Calu3 (cell line): ENCODE measurements at regions not wholly inside any gene's neighbourhood (a gene's known extent, or its start where the extent isn't known, plus 50 kb on each side); places are given as distances from the start of the nearest gene placed in this dataset.

Experiments used
- BruUV-seq: library from RNA; stranded (reverse); fragments of 400-500 nt; replicated peaks from 2 replicates; lab custom pipeline; 2021; lab: Mats Ljungman, UMichigan
- CTCF ChIA-PET: fragments of 300-600 bp; sonication (Branson Sonifier 250); formaldehyde crosslinking; loops from one replicate; lab custom pipeline; 2022; ENCODE audit warnings: antibody characterized with exemption; lab: Charles Lee
- DNase-seq: peaks from one replicate; pipeline ENCODE4 v3.0.0; 2022
- H3K27ac Mint-ChIP-seq: one replicate; pipeline ENCODE4 v1.8.0; 2022; ENCODE audit warnings: mixed read lengths; ENCODE audit not compliant: unreplicated experiment
- H3K27me3 Mint-ChIP-seq: one replicate; pipeline ENCODE4 v1.8.0; 2022; ENCODE audit warnings: mixed read lengths; ENCODE audit not compliant: unreplicated experiment
- H3K36me3 Mint-ChIP-seq: one replicate; pipeline ENCODE4 v1.8.0; 2022; ENCODE audit warnings: mild to moderate bottlenecking, moderate library complexity, mixed read lengths; ENCODE audit not compliant: insufficient read depth, unreplicated experiment
- H3K4me1 Mint-ChIP-seq: one replicate; pipeline ENCODE4 v1.8.0; 2022; ENCODE audit warnings: mild to moderate bottlenecking, low read depth, mixed read lengths; ENCODE audit not compliant: unreplicated experiment
- H3K4me3 Mint-ChIP-seq: one replicate; pipeline ENCODE4 v1.8.0; 2022; ENCODE audit warnings: mild to moderate bottlenecking, low read depth, moderate library complexity, mixed read lengths; ENCODE audit not compliant: unreplicated experiment
- H3K9me3 Mint-ChIP-seq: one replicate; pipeline ENCODE4 v1.8.0; 2022; ENCODE audit warnings: low read depth, mixed read lengths; ENCODE audit not compliant: unreplicated experiment
- CTCF ChIP-seq: fragments of 200-600 bp; IDR thresholded peaks from one replicate; pipeline ENCODE4 v1.8.0; 2022; ENCODE audit warnings: antibody characterized with exemption; ENCODE audit not compliant: unreplicated experiment
- intact Hi-C: fragments of 100-400 bp; cut with micrococcal nuclease; formaldehyde crosslinking; loops from one replicate; pipeline ENCODE4 v1.10.0; 2022; ENCODE audit not compliant: unreplicated experiment

DNA sequence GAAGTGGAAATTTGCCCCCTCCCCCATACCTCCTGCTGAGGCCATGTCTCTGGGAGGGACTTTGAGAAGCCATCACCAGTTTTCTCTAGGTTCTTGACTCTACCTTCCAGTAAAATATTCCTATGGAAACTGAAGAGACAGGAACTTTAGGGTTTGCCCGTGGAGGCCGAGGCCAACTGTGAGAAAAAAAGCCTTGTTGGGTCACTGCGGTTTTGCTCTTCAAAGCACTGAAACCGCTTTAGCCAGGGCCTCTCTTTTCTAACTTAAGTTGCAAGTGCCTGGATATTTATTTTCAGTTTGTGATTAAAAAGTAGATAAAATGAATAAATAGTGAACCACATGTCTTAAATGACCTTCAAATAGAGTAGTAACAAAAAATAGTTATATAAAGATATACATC, 159.7 kb upstream of the TSC22D1 start:
- intact Hi-C loops: no loop called here
- Mint-ChIP-seq H3K36me3 (no peaks in the 10 kb centered on the region), H3K9me3 (no peaks in the 10 kb centered on the region), H3K27me3 (no peaks in the 10 kb centered on the region), H3K27ac (no peak overlapping the region), H3K4me3 (no peak overlapping the region), H3K4me1 (peaks cover 31% of the 10 kb centered on the region)
- no peak for TF ChIP-seq CTCF
- CTCF ChIA-PET: no interaction called here
- DNase-seq: no peak
- BruUV-seq: no TSS peak

- no TSS peak for BruUV-seq
- TF ChIP-seq CTCF: no peak
- H3K9me3 Mint-ChIP-seq: no peaks in the 10 kb centered on the region
- H3K27ac Mint-ChIP-seq: no peak overlapping the region
- H3K4me1 Mint-ChIP-seq: peaks cover 34% of the 10 kb centered on the region
- no peaks in the 10 kb centered on the region for H3K27me3 Mint-ChIP-seq
- intact Hi-C loops: no loop called here
- H3K4me3 Mint-ChIP-seq: no peak overlapping the region
- no peaks in the 10 kb centered on the region for H3K36me3 Mint-ChIP-seq
- CTCF ChIA-PET: interaction anchor here (0.6 kb wide), 1 partner anchor 42 kb away, joined by 3 read pairs; no protein-coding TSS in a partner anchor
- no peak for DNase-seq
These were observed 158.1 kb upstream of the TSC22D1 start for GRCh38 chr13:44734201-44734707.

DNA sequence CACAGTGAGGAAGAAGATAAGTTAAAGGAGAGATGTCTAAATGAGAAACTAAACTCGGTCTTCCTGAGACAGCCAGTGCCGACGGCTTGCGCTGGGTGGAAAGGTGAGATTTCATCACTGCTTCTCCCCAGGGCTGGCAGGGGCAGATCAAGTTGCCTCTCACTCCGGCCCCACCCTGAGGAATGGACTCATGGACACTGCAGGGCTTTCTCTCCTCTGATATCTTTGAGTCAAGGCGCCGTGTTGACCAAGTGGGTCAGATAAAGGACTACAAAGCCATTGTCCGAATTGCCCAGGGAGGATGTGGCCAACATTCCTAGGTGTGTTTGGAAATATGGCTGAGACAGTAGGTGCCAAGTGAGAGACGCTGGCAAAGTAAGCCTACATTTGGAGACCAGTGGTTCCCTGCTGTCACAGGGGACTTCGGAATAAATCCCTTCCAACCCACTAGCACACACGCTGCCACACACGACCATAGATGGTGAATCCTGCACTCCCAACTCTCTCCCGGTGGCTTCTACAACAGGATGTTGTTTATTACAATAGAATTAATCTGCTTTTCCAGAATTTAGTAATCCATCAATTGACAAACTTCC, 156.5 kb upstream of the TSC22D1 start:
- Mint-ChIP-seq H3K9me3 (no peaks in the 10 kb centered on the region), H3K4me3 (no peak overlapping the region), H3K4me1 (peaks cover 39% of the 10 kb centered on the region), H3K27me3 (no peaks in the 10 kb centered on the region), H3K36me3 (peaks cover 2% of the 10 kb centered on the region), H3K27ac (no peak overlapping the region)
- intact Hi-C loops: no loop called here
- BruUV-seq: no TSS peak
- CTCF ChIA-PET: no interaction called here
- no peak for TF ChIP-seq CTCF
- DNase-seq: peak; percentile 53

DNA sequence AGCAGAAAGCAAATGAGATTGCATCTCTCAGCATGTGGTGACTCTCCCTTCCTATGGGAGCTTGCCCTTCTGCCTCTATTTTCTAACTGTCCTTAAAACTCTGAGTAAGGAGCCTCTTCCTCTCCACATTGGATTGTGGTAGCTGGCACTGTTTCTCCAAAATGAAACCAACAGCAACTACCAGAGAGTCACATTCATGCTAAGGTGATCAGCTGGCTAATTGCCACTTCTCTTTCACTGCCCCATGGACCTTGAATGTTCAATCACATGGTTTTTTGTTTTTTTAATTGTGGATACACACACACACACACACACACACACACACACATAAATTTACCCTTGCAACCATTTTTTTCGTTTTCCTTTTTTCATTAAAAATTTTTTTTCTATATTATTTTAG, 154.7 kb upstream of the TSC22D1 start:
- no TSS peak for BruUV-seq
- no peaks in the 10 kb centered on the region for H3K9me3 Mint-ChIP-seq
- intact Hi-C loops: no loop called here
- no peak overlapping the region for H3K4me3 Mint-ChIP-seq
- H3K27me3 Mint-ChIP-seq: no peaks in the 10 kb centered on the region
- TF ChIP-seq CTCF: no peak
- peaks cover 4% of the 10 kb centered on the region for H3K36me3 Mint-ChIP-seq
- CTCF ChIA-PET: interaction anchor here (0.7 kb wide), 1 partner anchor 549 kb away, joined by 4 read pairs; no protein-coding TSS in a partner anchor
- DNase-seq: no peak
- H3K27ac Mint-ChIP-seq: no peak overlapping the region
- H3K4me1 Mint-ChIP-seq: peaks cover 52% of the 10 kb centered on the region
